PFSK-1 (cell line): ENCODE measurements at regions not wholly inside any gene's neighbourhood (a gene's known extent, or its start where the extent isn't known, plus 50 kb on each side); places are given as distances from the start of the nearest gene placed in this dataset.

Source experiments
- POLR2AphosphoS5 ChIP-seq: IDR thresholded peaks from 2 replicates; pipeline ENCODE4 v1.6.1; 2012; ENCODE audit warnings: low read depth, mild to moderate bottlenecking, control low read depth, low read length, moderate library complexity
- SIN3A ChIP-seq: IDR thresholded peaks from 2 replicates; pipeline ENCODE4 v1.6.1; 2012; ENCODE audit warnings: mild to moderate bottlenecking, low read length, moderate library complexity, borderline replicate concordance; ENCODE audit not compliant: insufficient read depth
- TF ChIP-seq, protein P1 (sequence below), 2 experiments: IDR thresholded peaks; 2 replicates each; pipeline versions ENCODE4 v1.6.1 to v1.8.0; 2011 to 2012; ENCODE audit warnings: low read depth in 2 of 2, low read length in 2 of 2, control low read depth in 1 of 2, inconsistent platforms in 1 of 2, mild to moderate bottlenecking in 1 of 2, moderate library complexity in 1 of 2; ENCODE audit not compliant: insufficient read depth in 1 of 2

DNA sequence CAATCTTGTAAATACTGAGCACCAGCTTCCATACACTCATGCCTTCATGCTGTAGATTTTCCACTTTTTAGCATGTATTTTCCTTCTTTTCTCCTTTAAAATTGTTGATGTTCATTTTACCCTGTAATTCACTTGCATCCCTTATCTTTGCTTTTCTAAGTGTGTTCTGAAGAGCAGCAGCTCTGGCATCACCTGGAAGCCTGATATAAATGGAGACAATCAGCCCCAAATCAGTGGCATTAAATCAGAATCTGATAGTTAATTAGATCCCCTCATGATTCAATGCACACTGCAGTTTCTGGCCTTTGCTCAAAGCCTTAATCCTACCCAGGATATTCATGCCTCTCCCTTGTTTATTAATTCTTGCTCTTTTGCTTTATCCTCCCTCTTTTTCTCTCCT, 942.4 kb downstream of the XPNPEP1 start:
- TF ChIP-seq SIN3A (no peak), POLR2AphosphoS5 (no peak)
- TF ChIP-seq, protein P1, sequence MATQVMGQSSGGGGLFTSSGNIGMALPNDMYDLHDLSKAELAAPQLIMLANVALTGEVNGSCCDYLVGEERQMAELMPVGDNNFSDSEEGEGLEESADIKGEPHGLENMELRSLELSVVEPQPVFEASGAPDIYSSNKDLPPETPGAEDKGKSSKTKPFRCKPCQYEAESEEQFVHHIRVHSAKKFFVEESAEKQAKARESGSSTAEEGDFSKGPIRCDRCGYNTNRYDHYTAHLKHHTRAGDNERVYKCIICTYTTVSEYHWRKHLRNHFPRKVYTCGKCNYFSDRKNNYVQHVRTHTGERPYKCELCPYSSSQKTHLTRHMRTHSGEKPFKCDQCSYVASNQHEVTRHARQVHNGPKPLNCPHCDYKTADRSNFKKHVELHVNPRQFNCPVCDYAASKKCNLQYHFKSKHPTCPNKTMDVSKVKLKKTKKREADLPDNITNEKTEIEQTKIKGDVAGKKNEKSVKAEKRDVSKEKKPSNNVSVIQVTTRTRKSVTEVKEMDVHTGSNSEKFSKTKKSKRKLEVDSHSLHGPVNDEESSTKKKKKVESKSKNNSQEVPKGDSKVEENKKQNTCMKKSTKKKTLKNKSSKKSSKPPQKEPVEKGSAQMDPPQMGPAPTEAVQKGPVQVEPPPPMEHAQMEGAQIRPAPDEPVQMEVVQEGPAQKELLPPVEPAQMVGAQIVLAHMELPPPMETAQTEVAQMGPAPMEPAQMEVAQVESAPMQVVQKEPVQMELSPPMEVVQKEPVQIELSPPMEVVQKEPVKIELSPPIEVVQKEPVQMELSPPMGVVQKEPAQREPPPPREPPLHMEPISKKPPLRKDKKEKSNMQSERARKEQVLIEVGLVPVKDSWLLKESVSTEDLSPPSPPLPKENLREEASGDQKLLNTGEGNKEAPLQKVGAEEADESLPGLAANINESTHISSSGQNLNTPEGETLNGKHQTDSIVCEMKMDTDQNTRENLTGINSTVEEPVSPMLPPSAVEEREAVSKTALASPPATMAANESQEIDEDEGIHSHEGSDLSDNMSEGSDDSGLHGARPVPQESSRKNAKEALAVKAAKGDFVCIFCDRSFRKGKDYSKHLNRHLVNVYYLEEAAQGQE (IDR thresholded peaks at IDR 0.05; ENCODE audit: insufficient read depth in 1 of 2, low read depth in 2 of 2, low read length in 2 of 2), result no peak
